M059J (cell line): ENCODE measurements at regions not wholly inside any gene's neighbourhood (a gene's known extent, or its start where the extent isn't known, plus 50 kb on each side); places are given as distances from the start of the nearest gene placed in this dataset.
"Not testable (repeated sequence)": the region's sequence is repeated elsewhere in the genome, so short reads cannot be mapped to it uniquely, and the experiment has no call there.

Experiments
- DNase-seq: peaks from one replicate; pipeline ENCODE4 v3.0.0-alpha.2; 2012; ENCODE audit warnings: low read depth

- no peak for DNase-seq
These were observed 221.5 kb downstream of the VEGFC start for GRCh38 chr4:176571206-176571605.

DNA sequence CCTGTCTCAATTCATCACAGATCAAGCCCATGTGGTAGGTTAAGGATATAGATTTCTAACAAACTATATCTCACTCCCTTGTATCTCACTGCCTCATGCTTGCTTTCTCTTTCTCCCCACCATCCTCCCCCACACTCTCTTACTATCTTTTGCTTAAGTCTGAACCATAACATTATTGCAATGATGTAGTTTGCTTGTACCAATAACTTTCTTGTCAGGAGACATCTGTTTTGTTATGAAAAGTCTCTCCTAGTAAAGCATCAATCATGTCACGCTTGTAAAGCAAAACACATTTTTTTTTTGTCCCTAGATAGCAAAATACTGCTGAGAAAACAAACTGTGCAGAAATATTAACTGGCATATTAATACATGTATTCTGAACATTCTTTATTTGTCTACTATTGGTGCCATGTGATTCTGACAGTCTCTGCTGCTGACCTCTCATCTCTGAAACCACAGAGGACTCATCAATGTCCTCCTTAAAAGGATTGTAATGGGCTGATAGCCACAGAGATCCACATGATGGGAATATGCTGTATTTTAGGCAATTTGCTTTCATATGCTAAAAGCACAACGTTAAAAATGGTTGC lies 217.5 kb downstream of the VEGFC start:
- no peak for DNase-seq

DNA sequence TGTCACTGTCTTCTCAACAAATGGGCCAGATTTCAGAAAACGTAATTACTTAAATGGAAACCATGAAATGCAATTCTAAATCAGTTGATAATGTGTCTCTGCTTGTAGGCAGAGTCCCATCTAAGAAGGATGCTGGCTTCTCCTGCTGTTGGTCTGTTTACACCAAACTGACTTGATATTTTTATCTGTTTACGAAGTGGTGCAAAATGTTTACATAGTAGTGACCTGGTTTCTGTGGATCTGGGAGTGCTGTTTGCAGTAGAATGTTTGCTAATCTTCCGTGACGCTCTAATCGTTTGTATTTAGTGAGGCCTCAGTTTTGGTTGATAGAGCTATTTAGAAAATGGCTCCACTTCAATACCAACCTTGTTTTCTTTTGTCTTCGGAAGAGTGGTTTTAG lies 213.5 kb downstream of the VEGFC start:
- peak; percentile 9 for DNase-seq

DNA sequence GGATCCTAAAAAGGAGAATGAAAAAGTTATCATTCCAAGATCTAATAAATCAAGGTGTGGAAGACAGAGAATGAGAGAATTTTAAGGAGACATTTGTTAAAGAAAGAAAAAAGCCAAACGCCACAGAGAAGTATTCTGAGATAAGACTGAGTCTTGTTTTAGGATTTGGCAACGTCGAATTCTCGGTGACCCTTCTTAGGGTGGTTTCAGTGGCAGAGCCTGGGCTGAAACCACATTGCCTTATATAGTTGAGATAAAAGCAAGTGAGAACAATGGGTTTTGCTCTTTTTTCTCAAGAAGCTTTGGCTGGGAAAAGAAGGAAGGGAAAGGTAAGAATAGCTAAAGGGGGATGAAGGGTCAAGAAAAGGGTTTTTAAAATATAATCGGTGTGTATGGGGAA lies 209.4 kb downstream of the VEGFC start:
- DNase-seq: no peak

DNA sequence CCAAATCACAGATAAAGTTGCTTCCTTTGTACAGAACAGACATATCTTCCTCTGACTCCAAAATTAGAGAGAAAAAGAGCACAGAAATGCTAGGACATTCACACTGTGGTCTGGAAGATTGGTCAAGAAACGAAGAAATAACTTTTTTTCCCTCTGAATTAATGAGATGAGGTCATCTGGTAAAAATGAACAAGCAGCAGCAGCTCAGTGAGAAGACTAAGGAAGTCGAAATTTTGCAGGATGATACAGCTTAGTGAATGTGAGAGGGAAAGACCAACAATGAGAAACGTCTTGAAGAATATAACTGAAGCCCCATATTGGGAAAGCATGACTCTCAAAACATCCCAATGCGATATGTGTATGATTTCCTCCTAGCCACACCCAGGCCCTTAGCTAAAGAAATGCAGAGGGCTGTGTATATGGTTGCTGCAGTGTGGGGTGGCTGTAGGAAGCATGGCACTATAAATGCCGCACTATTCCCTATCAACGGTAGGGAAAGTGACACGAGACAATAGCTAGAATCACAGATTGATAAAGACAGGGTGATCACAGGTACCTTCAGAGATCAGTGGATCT lies 208.6 kb downstream of the VEGFC start:
- peak; percentile 52 for DNase-seq

- DNase-seq: peak; percentile 6
These were observed 204.8 kb downstream of the VEGFC start for GRCh38 chr4:176587920-176588319.

- no peak for DNase-seq
These were observed 204.3 kb downstream of the VEGFC start for GRCh38 chr4:176588436-176588835.

GRCh38 chr4:176592976-176593670 lies 199.6 kb downstream of the VEGFC start:
- DNase-seq: no peak

- no peak for DNase-seq
These were observed 198.8 kb downstream of the VEGFC start for GRCh38 chr4:176593943-176594342.

DNA sequence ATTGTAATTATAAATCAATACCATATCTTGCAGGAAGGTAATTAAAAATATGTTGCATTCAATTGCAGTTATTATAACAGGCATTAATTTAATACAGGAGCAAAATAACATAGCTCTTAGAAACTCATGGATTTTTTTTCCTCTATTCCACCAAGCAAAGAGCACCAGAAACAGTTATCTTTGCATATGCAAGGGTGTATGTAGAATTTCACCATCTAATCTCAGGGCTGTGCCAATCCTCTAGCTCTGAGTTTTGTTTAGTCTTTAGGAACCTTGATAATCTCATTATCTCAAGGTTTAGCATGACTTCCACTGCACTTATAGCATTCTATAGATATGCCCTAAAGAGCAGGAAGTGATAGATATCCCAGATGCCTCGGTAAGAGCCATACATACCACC lies 197.5 kb downstream of the VEGFC start:
- DNase-seq: no peak

DNA sequence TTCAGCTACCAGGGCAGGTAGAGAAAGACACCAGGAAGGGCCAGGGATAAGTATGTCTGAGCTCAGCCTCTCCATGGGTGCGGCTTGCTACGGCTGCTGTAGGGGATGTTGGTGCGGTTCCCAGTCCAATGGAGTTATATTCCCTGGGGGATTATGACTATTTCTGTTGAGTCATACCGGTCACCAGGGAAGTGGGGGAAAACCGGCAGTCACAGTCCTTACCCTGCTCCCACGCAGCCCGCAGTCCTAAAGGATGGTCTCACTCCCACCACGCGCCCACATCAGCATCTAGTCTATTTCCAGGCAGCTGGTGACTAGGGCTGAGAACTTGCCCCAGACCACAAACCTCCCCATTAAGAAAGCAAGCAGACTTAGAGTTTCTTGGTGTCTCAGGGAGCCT lies 191.6 kb downstream of the VEGFC start:
- peak; percentile 50 for DNase-seq

DNA sequence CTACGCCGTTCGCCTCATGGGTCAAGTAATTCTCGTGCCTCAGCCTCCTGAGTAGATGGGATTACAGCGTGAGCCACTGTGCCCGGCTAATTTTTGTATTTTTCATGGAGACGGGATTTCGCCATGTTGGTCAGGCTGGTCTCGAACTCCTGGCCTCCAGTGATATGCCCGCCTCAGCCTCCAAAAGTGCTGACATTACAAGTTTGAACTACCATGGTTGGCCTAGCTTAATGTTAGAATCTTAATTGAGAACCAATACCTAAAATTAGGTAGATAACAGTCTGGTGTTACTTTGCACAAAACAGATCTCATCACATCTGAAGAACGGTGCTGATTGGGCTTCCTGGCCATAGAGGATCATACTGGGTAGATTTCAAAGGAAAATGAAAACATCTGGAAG lies 184.9 kb downstream of the VEGFC start:
- DNase-seq: no peak

- DNase-seq: no peak
These were observed 184.4 kb downstream of the VEGFC start for GRCh38 chr4:176608346-176608745.

DNA sequence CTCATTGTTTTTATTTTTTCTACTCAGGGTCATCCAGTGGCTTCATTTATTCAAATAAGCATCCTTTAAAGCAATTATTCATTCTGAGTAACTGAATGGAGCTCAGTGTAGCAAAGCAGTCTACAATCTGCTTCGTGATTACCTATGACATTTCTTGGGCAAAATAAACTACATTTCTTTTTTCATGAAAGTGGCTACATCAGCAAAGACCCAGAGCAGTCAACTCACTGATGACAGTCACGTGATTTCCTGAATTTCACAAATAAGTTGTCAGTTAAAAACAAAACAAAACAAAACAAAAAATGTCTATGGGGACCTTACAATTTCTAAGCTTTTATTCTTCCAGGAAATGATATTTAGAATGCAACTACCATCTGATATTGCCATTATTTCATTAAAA lies 182.1 kb downstream of the VEGFC start:
- DNase-seq: no peak

- DNase-seq: no peak
These were observed 181.3 kb downstream of the VEGFC start for GRCh38 chr4:176611381-176611780.

- peak; percentile 7 for DNase-seq
These were observed 180.8 kb downstream of the VEGFC start for GRCh38 chr4:176611951-176612350.

GRCh38 chr4:176614793-176615192 lies 177.9 kb downstream of the VEGFC start:
- DNase-seq: no peak

DNA sequence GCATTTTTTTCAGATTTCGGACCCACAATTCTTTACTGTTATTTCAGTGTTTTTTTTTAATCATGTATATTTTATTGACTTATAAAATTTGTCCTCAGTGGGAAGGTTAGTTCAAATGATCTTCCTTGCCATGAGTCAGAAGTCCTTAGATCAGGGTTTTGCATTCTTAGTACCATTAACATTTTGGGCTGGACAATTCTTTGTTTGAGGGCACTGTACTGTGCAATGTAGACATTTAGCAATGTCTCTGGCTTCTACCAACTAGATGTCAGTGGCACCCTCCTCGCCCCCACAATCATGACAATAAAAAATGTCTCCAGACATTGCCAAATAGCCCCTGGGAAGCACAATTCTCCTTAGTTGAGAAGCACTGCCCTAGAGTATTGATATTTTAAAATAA lies 176.6 kb downstream of the VEGFC start:
- no peak for DNase-seq

DNA sequence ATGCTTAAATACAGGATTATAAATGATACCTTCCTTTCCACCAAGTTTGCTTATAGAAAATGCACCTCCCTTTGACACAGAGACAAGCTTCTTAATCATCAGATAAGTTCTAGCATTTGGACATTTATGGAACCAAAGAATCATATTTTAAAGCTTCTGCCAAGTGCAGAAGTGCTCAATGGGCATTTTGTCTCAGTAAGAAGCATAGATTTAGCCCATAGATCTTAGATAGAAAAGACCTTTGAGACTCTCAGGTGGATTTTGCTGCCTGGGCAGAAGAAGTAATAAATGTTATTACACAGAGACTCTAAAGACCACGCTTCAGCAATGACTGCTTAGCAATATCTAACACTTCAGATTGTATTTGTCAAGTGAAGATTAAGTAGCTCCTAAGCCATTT lies 174.6 kb downstream of the VEGFC start:
- DNase-seq: no peak

DNA sequence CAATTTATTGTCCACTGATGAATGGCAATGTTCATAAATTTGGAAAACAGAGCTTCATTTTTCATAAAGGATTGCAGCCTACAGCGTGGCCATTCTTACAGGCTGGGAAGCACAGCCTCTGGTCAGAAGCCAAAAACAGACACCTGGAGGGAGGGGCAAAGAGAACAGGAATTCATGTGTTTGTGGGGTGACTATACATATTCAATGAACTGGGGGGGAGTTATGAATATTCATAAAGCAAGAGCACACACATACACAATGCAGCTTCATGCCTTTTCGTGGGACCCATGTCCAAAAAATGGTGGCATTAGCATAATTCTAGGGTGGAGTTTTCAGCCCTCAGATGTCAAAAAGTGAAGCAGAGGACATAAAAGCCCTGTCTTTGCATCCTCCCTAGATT lies 173.3 kb downstream of the VEGFC start:
- DNase-seq: no peak

GRCh38 chr4:176622251-176622948 lies 170.3 kb downstream of the VEGFC start:
- peak; percentile 2 for DNase-seq

GRCh38 chr4:176624983-176625610 lies 167.6 kb downstream of the VEGFC start:
- not testable (repeated sequence) for DNase-seq
